ENCODE measurements at regions not wholly inside any gene's neighbourhood (a gene's known extent, or its start where the extent isn't known, plus 50 kb on each side); places are given as distances from the start of the nearest gene placed in this dataset.

GRCh38 chr5:167903243-167903642 lies 388.2 kb upstream of the WWC1 start:
- Histone ChIP-seq H3K27me3 (replicated peaks in 1 of 4; ENCODE audit: control extremely low read depth in 1 of 4, control insufficient read depth in 3 of 4, insufficient read depth in 4 of 4, low read length in 3 of 4) (no peaks in the 10 kb centered on the region), H3K36me3 (replicated peaks in 1 of 2; ENCODE audit: control extremely low read depth in 1 of 2, control insufficient read depth in 1 of 2, extremely low read depth in 1 of 2, insufficient read depth in 2 of 2, low read length in 1 of 2) (no peaks in the 10 kb centered on the region), H3K4me1 (ENCODE audit: control insufficient read depth in 2 of 2, insufficient read depth in 2 of 2, low read length in 2 of 2) (no peaks in the 10 kb centered on the region), H3K79me2 (ENCODE audit: control insufficient read depth, insufficient read depth, low read length) (no peaks in the 10 kb centered on the region), H3K4me3 (ENCODE audit: control extremely low read depth in 1 of 5, extremely low read depth in 1 of 5, insufficient read depth in 1 of 5, low read depth in 2 of 5, low read length in 4 of 5) (no peak overlapping the region), H3K4me2 (replicated peaks; ENCODE audit: low read depth, low read length, poor library complexity, severe bottlenecking) (no peak overlapping the region), H2AFZ (ENCODE audit: insufficient read depth, low read depth, low read length, poor library complexity, severe bottlenecking) (no peak overlapping the region), H3K27ac (ENCODE audit: low read length in 2 of 2) (no peak overlapping the region), H4K20me1 (ENCODE audit: control insufficient read depth, insufficient read depth, low read length, poor library complexity, severe bottlenecking) (no peaks in the 10 kb centered on the region), H3K9ac (ENCODE audit: low read length) (no peak overlapping the region), H3K9me3 (ENCODE audit: control extremely low read depth in 1 of 3, control insufficient read depth in 2 of 3, insufficient read depth in 1 of 3, low read length in 2 of 3) (no peaks in the 10 kb centered on the region)
- Mint-ChIP-seq H3K4me1 (no peaks in the 10 kb centered on the region), H3K27me3 (no peaks in the 10 kb centered on the region), H3K4me3 (no peak overlapping the region), H3K9me3 (ENCODE audit: insufficient read depth) (peaks cover 2% of the 10 kb centered on the region), H3K27ac (no peak overlapping the region)
- DNase-seq (no peak), ATAC-seq (ENCODE audit: low read depth) (no peak)
- WGBS (ENCODE audit: insufficient coverage): 94% methylated on average over 2 of the region's 4 CpGs
- intact Hi-C loops (cut with micrococcal nuclease): no loop called here
- ChIA-PET CTCF (no interaction called here), POLR2A (no interaction called here)
- no peak for TF ChIP-seq EZH2 (IDR thresholded peaks at IDR 0.05; ENCODE audit: borderline replicate concordance, insufficient read depth, low read depth, low read length, poor library complexity, severe bottlenecking)
- no peak for TF ChIP-seq CTCF (IDR thresholded peaks at IDR 0.05)

- no peak overlapping the region for H2AFZ ChIP-seq (ENCODE audit: insufficient read depth, low read depth, low read length, poor library complexity, severe bottlenecking)
- H3K9ac ChIP-seq (ENCODE audit: low read length): no peak overlapping the region
- peaks cover 2% of the 10 kb centered on the region for H3K9me3 Mint-ChIP-seq (ENCODE audit: insufficient read depth)
- intact Hi-C loops (cut with micrococcal nuclease): no loop called here
- no peaks in the 10 kb centered on the region for H3K27me3 Mint-ChIP-seq
- no peak overlapping the region for H3K4me3 ChIP-seq (ENCODE audit: control extremely low read depth in 1 of 5, extremely low read depth in 1 of 5, insufficient read depth in 1 of 5, low read depth in 2 of 5, low read length in 4 of 5)
- no peak overlapping the region for H3K27ac Mint-ChIP-seq
- H3K4me1 ChIP-seq (ENCODE audit: control insufficient read depth in 2 of 2, insufficient read depth in 2 of 2, low read length in 2 of 2): no peaks in the 10 kb centered on the region
- H3K36me3 ChIP-seq (replicated peaks in 1 of 2; ENCODE audit: control extremely low read depth in 1 of 2, control insufficient read depth in 1 of 2, extremely low read depth in 1 of 2, insufficient read depth in 2 of 2, low read length in 1 of 2): no peaks in the 10 kb centered on the region
- no peaks in the 10 kb centered on the region for H3K9me3 ChIP-seq (ENCODE audit: control extremely low read depth in 1 of 3, control insufficient read depth in 2 of 3, insufficient read depth in 1 of 3, low read length in 2 of 3)
- H3K27me3 ChIP-seq (replicated peaks in 1 of 4; ENCODE audit: control extremely low read depth in 1 of 4, control insufficient read depth in 3 of 4, insufficient read depth in 4 of 4, low read length in 3 of 4): no peaks in the 10 kb centered on the region
- POLR2A ChIA-PET: no interaction called here
- H3K4me3 Mint-ChIP-seq: no peak overlapping the region
- no peak for TF ChIP-seq CTCF (IDR thresholded peaks at IDR 0.05)
- no peak for TF ChIP-seq EZH2 (IDR thresholded peaks at IDR 0.05; ENCODE audit: borderline replicate concordance, insufficient read depth, low read depth, low read length, poor library complexity, severe bottlenecking)
- CTCF ChIA-PET: no interaction called here
- H3K4me1 Mint-ChIP-seq: no peaks in the 10 kb centered on the region
- ATAC-seq (ENCODE audit: low read depth) (no peak), DNase-seq (no peak)
- H3K27ac ChIP-seq (ENCODE audit: low read length in 2 of 2): no peak overlapping the region
- WGBS (ENCODE audit: insufficient coverage): 40% methylated on average over 1 of the region's 2 CpGs
- H4K20me1 ChIP-seq (ENCODE audit: control insufficient read depth, insufficient read depth, low read length, poor library complexity, severe bottlenecking): no peaks in the 10 kb centered on the region
- no peaks in the 10 kb centered on the region for H3K79me2 ChIP-seq (ENCODE audit: control insufficient read depth, insufficient read depth, low read length)
- H3K4me2 ChIP-seq (replicated peaks; ENCODE audit: low read depth, low read length, poor library complexity, severe bottlenecking): no peak overlapping the region
Observed at GRCh38 chr5:167903659-167904058, 387.8 kb upstream of the WWC1 start.
